Endothelial cell of hepatic sinusoid (primary cell): ENCODE measurements at regions not wholly inside any gene's neighbourhood (a gene's known extent, or its start where the extent isn't known, plus 50 kb on each side); places are given as distances from the start of the nearest gene placed in this dataset.

Experiments used
- in situ Hi-C: cut with HindIII; loops from 2 replicates; pipeline ENCODE4 v1.10.0; 2017; ENCODE audit warnings: low sequenced_read_pairs

- in situ Hi-C loops, result no loop called here
Measured at GRCh38 chr2:15788455-15788829, 151.9 kb upstream of the MYCN start.

DNA sequence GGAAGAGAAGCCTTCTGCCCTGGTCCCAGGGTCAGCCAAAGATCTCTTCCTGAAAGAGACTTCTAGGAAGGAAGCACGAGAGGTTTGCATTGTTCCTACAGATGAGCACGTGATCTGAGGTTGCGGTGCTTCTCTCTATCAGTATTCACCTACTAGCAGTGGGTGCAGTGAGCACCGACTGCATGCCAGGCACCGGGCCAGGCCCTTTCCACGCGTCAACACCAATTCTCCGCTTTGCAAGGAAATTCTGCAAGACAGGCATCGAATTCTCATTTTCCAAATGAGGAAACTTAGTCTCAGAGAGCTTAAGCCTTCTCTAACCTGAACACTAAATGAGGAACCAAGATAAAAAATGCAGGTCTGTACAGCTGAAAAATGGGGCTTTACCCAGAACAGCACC lies 151.5 kb upstream of the MYCN start:
- in situ Hi-C loops, result no loop called here

- in situ Hi-C loops, result no loop called here
Measured at GRCh38 chr2:15789381-15790062, 150.8 kb upstream of the MYCN start.

DNA sequence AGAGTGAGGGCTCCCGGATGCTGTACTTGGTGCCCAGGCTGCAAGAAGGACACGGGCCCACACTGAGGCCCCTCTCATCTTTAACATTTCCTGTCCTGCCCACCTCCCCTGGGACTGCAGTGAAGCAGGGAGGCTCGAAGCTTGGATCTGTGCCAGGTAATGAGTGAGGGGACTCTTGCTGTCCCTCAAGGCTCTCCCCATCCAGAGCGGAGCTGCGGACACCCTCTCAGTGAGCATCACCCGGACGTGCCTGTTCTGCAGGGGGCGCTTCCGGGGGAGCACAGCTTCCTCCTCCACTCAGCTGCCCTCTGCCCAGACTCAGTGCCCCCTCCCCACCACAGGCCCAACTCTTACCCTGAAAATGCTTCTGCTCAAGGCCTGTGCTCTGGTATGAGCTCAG lies 150.0 kb upstream of the MYCN start:
- in situ Hi-C loops, result no loop called here

GRCh38 chr2:15790838-15791237 lies 149.5 kb upstream of the MYCN start:
- in situ Hi-C loops, result no loop called here

DNA sequence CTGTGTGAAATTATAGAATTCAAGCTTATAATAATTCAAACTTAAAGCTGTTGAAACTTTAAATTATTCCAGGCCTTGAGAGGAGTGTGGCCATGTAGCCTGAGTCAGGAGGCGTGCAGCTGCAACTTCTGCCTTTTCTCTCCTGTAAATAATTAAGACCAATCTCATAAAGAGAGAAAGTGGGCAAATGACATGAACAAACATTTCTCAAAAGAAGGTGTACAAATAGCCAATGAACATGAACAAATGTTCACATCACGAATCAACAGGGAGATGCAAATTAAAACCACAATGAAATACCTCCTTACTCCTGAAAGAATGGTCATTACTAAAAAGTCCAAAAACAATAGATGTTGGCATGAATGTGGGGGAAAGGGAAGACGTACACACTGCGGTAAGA lies 149.1 kb upstream of the MYCN start:
- in situ Hi-C loops, result no loop called here

DNA sequence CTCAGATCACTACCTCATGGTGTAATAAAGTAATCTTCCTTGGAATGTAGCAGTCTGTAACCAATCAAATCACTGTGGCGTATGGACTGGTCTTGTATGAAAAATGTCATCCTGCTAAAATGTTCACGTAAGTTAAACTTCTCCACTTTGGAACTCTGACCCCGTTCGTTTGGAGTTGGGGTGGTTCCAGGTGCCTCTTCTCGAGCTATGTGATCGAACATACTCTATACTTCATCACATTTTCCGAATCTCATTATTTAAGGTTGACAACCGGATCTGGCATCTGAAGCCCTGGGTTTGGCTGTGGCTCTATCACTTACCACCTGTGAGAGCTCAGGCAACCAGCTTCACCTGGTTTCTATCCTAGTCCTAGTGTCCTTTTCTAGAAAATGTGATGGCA lies 148.0 kb upstream of the MYCN start:
- in situ Hi-C loops, result no loop called here

GRCh38 chr2:15793078-15793913 lies 147.1 kb upstream of the MYCN start:
- in situ Hi-C loops, result no loop called here

DNA sequence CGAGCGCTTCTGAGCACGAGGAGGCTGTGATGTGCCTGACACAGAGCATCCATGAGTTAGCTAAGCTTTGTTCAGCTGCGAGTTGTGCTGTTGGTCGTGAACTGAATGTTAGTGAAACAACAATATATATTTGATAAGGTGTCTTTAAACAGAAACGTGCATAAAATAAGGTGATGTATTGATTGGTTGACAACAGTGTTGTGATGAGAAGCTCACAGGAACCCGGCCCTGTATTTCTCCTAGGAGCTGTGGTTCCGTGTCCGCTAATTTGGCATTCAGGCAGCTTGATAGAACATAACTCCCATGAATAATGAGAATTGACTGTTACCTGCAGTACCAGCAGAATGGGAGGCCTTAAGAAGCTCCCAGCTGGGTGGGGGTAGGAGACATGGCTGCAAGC lies 146.4 kb upstream of the MYCN start:
- in situ Hi-C loops, result no loop called here

DNA sequence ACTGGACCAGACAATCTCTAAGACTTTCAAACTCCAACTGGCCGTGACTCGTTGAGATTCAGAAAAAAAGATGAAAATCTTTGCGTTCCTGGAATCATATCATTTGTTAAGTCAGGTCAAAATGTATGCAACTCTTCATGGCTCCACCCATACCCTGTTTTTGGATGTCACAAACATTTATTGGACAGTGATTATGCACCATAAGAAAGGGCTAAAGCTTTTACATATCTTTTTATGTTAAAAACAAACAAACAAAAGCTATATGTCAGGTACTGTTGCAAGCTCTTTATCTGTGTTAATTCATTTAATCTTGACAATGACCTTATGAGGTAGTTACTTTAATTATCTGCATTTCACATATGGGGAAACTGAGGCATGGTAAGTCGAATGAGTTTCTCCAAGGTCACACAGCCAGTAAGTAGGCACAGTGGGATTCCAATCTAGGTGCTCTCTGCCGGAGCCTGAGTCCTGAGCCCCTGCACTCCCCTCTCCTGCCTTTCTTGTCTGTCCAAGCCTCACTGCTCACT lies 145.7 kb upstream of the MYCN start:
- in situ Hi-C loops, result loop anchor here (5.0 kb wide), 1 partner anchor 47 kb away; no protein-coding TSS in a partner anchor

DNA sequence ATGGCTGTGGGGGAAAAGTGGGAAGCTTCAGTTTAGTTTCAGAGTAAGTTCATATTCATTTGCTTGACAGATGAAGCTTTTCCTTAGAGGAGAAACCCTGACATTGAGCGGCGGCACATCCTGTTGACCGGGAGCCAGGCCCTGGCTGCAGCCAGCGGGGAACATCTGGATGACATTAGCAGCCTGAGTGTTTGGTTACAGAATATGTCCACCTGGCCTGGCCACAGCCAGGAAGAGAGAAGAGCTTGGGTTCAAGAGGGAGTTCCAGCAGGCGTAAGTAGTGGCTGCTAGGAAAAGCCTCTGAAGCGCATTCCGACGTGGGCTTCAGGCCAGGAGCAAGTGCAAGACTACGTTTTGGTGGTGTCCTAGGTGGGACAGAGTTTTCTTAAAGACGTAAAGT lies 144.9 kb upstream of the MYCN start:
- in situ Hi-C loops, result loop anchor here (5.0 kb wide), 1 partner anchor 48 kb away; no protein-coding TSS in a partner anchor

GRCh38 chr2:15796167-15796942 lies 144.0 kb upstream of the MYCN start:
- in situ Hi-C loops, result loop anchor here (5.0 kb wide), 1 partner anchor 49 kb away; no protein-coding TSS in a partner anchor

GRCh38 chr2:15797231-15797938 lies 143.0 kb upstream of the MYCN start:
- in situ Hi-C loops, result loop anchor here (5.0 kb wide), 1 partner anchor 50 kb away; no protein-coding TSS in a partner anchor

GRCh38 chr2:15797939-15798281 lies 142.4 kb upstream of the MYCN start:
- in situ Hi-C loops, result loop anchor here (5.0 kb wide), 1 partner anchor 51 kb away; no protein-coding TSS in a partner anchor

DNA sequence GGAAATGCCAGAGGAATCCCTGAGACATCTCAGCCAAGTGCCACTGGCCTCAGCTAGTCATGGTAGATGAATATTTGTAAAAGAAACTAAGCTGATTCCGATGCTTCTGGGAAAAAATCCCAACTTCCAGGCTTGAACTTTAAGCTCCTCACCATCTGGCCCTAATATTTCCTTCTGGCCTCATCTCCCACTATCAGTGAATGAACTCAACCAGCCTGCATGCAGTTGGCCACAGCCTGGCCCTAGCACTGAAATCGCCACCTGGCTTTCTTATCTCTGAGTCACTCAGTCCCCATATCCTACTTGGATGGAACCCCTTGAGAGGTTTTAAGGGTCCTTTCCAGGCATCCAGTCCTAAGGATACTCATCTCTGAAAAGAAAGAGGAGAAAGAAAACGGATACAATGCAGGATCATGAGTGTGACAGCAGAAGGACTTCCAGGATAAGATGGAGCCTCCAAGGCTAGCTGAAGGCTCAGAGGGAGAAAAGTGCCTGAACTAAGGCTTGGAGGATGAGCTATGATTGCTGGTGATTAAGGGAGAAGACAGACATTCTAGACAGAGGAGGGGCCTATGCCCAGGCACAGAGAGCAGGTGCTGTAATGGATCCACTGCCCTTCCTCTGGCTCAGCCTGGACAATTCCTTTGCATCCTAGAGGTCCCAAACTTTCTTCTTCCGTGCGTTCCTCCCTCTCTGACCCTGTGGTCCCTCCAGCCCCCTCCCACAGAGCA lies 141.5 kb upstream of the MYCN start:
- in situ Hi-C loops, result loop anchor here (5.0 kb wide), 1 partner anchor 52 kb away; no protein-coding TSS in a partner anchor

DNA sequence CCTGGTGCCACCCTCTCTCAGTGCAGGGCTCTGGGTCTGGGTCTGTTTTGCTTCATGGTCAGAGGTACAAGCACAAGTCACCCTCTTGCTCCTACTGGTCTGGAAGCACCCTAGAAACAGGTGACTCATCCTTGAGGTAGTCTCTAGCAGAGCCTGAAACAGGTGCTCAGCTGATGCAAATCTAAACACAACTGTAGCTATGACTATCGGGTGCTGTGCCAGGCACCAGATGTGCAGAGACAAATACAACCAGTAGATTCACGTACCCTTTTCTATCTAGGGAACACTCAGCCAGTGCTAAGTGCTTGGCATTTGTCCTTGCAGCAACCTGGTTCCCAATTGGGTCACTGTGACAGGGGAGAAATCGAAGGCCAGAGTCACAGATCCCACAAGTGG lies 140.9 kb upstream of the MYCN start:
- in situ Hi-C loops, result loop anchor here (5.0 kb wide), 1 partner anchor 52 kb away; no protein-coding TSS in a partner anchor

GRCh38 chr2:15800495-15801329 lies 139.6 kb upstream of the MYCN start:
- in situ Hi-C loops, result no loop called here

DNA sequence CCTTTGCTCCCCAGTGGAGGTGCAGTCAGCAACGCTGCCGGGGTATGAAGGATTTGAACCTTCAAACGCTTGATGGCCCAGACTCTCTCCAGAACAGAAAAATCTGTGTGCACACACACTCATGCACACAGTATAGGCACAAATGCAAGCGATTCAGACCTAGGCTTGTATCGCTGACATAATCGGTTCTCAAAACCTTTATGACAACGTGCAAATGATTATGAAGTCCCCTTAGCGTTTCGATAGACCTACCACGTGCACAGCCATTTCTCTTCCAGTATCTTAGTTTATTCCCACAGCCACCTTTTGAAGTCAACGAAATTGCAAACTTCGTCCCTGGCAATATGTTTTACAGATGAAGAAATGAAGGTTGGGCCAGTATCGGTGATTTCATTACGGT lies 138.9 kb upstream of the MYCN start:
- in situ Hi-C loops, result no loop called here

DNA sequence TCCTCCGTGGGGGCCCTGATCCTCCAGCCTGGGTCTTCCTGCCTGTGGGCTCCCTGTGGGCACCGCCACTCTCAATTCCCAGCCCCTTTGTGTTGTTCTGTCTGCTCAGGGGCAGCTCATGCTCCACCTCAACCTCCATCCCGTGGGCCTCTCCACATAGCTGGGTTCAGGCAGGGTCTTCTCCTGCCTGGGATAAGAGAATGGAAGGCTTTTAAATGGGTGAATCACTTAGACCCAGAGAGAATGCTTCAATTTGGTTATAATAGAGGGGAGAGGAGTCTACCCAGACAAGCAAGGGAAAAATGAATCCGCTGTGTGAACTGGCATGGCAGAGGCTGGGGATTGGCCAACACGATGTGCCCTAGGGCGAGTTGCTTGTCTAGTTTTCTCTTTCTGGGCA lies 138.4 kb upstream of the MYCN start:
- in situ Hi-C loops, result no loop called here
